Testis (tissue), 2 donors: ENCODE measurements at regions not wholly inside any gene's neighbourhood (a gene's known extent, or its start where the extent isn't known, plus 50 kb on each side); places are given as distances from the start of the nearest gene placed in this dataset.

Experiments
- POLR2A ChIP-seq: fragments of 450-650 bp; IDR thresholded peaks from one replicate; pipeline ENCODE4 v1.6.1; 2017; ENCODE audit warnings: antibody characterized with exemption, mild to moderate bottlenecking, moderate library complexity
- TF ChIP-seq, protein P1 (sequence below), 3 experiments: fragments of 450-650 bp in 2 of 3; fragments of 200-600 bp in 1 of 3; sonication (generic) in 1 of 3; IDR thresholded peaks; one replicate each; pipeline ENCODE4 v1.5.1; 2016 to 2019; ENCODE audit warnings: antibody characterized with exemption in 3 of 3, mild to moderate bottlenecking in 2 of 3, moderate library complexity in 1 of 3

DNA sequence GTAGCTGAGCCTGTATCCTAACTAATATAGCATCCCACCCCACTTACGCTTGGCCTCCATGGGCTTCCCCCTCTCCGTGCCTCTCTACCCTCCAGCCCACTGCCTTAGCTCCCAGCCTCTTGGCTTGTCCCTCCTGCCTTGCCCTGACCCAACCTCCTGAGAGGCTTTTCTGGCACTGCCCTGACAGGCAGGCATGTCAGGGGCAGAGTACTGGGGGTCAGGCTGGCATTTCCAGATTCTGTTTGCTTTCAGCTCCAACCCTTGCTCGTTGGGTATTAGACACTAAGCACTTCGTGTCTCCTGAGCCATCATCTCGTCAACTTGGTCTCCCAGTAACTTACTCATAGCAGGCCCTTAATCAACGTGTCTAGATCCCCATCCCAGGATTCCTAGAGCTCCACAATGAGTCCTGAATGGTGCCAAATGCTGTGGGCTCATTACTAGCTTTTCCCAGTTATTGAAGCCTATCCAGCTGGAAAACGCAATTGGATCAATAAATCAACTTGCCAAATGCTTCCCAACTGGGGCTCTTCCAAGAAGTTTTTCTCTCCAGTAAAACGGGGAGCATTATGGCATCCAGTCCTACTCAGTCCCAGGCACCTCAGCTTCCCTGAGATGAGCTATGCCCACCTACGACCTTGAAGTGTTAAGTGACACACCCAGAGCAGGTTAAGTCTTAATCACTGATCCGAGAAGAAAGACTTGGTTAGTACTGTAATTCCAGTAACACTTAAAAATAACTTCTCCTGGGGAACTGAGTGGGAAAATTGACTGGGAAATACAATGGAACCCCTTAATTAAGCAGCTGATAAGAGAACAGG is 78.5 kb upstream of the DLG1 start:
- no peak for TF ChIP-seq POLR2A
- TF ChIP-seq, protein P1, sequence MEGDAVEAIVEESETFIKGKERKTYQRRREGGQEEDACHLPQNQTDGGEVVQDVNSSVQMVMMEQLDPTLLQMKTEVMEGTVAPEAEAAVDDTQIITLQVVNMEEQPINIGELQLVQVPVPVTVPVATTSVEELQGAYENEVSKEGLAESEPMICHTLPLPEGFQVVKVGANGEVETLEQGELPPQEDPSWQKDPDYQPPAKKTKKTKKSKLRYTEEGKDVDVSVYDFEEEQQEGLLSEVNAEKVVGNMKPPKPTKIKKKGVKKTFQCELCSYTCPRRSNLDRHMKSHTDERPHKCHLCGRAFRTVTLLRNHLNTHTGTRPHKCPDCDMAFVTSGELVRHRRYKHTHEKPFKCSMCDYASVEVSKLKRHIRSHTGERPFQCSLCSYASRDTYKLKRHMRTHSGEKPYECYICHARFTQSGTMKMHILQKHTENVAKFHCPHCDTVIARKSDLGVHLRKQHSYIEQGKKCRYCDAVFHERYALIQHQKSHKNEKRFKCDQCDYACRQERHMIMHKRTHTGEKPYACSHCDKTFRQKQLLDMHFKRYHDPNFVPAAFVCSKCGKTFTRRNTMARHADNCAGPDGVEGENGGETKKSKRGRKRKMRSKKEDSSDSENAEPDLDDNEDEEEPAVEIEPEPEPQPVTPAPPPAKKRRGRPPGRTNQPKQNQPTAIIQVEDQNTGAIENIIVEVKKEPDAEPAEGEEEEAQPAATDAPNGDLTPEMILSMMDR (IDR thresholded peaks at IDR 0.05) = no peak
